ENCODE measurements at regions not wholly inside any gene's neighbourhood (a gene's known extent, or its start where the extent isn't known, plus 50 kb on each side); places are given as distances from the start of the nearest gene placed in this dataset.

- DNase-seq (ENCODE audit: low spot score) = no peak
These were observed 215.6 kb downstream of the PIK3R1 start for GRCh38 chr5:68431186-68431585.

- no peak for DNase-seq (ENCODE audit: low spot score)
These were observed 216.2 kb downstream of the PIK3R1 start for GRCh38 chr5:68431601-68432337.

DNA sequence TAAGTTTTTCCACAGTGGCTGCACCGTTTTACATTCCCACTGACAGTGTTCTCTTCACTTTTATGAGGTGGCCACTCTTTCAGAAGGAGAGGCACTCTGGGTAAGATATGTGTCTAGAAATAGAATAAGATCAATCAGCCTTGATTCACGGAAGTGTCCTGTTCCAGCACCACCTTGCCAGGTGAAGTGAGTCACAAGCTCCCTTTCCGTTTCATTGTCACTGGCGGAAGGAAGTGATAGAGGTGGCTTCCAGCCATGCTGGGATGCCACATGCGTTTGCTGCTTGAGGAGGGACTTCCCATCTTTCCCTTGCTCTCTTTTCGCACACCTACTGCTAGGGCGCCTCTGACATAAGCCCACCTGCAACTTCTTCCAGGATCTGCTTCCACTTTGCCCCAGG lies 217.1 kb downstream of the PIK3R1 start:
- DNase-seq (ENCODE audit: low spot score) = no peak

DNA sequence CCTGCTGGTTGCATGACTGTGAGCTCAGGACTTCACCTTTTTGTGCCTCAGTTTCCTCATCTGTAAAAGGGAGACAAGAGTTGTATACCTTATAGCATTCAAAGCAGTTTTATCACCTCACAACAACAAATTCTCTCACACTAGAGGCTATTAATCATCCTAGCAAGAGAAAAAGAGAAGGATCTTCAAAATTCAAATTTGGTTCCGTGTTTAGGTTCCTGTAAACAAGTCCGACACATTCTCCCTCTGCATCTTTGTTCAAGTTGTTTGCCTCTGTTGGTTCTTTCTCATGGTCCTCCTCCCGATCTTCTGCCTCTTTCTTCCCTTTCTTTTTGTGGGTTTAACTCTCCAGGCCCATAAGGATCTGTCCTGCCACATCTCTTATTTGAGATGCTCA lies 218.0 kb downstream of the PIK3R1 start:
- no peak for DNase-seq (ENCODE audit: low spot score)

GRCh38 chr5:68433923-68434879 lies 218.6 kb downstream of the PIK3R1 start:
- peak; percentile 98 for DNase-seq (ENCODE audit: low spot score)

DNA sequence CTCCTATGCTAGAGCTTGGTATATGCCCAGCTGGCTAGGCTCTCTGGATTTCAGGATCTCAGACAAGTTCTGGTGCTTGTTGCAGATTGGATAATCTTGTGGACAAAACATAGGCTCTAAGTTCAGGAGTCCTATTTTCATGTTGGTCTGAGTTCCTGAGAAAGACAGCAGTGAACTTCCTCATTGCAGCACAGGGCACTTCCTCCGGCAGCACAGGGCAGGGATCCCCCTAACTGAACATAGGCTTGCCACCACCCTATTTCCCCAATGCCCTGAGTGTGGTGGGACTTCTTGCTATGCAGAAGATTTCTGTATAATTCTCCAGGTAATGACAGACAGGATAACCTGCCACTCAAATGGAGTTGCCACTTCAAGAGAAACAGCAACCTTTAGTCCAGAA lies 220.1 kb downstream of the PIK3R1 start:
- no peak for DNase-seq (ENCODE audit: low spot score)

DNA sequence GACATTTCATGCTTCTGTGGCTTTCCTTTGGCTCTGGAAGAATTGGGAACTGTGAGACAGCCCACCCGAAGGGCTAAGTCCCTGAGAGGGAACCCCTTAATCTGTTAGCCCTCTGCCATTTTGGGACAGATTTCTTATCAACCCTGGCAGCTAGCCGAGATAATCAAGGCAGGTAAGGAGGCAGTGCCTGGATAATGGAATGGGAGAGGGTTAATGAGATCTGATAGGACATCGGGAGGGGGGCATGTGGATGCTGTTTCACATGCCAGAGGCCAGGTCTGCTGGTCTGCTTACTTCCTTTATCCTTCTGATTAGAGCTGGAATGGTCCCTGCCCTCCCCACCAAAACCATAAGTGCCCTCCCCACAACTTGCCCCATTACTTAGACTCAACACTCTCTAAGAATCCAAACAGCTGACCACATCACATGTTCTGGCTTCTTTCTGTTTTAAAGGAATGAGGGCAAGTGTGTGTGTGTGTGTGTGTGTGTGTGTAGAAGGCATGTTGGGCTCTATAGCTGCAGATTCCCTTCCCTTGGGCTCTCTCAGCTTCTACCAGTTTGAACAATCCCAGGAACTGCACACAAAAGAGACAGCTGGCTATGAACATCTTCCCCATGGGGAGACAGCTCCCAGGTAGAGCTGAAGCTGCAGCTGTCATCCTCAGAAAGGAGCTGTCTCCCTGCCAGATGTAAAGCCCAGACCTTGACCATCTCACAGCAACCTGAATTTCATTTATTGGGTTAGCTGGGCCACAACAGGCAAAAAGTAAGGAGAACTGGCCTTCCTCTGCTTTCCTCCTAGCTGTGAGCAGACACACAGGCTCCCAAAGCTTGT lies 221.3 kb downstream of the PIK3R1 start:
- DNase-seq (ENCODE audit: low spot score) = peak; percentile 39

GRCh38 chr5:68438876-68439275 lies 223.3 kb downstream of the PIK3R1 start:
- no peak for DNase-seq (ENCODE audit: low spot score)

- DNase-seq (ENCODE audit: low spot score) = no peak
These were observed 224.7 kb downstream of the PIK3R1 start for GRCh38 chr5:68440245-68440644.

DNA sequence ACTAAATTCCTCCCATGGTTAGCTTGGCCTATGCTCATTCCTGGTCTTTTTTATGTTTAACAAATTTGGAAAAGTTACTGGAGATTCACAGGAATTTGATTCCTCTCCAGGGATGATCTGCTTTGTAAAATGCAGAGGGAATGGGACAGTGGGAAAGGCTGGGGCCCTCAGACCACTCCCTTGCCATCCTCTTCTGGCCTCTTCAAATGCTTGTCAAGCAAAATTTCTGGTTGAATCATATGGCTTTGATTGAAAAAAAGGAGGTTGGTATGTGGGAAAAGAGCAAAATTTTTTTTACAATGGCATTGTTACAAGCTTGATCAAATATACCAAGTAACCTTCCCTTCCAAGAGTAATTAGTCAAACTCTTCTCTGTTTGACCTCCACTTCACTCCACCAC lies 225.1 kb downstream of the PIK3R1 start:
- no peak for DNase-seq (ENCODE audit: low spot score)

- DNase-seq (ENCODE audit: low spot score) = no peak
These were observed 225.9 kb downstream of the PIK3R1 start for GRCh38 chr5:68441309-68442073.

GRCh38 chr5:68443091-68443490 lies 227.5 kb downstream of the PIK3R1 start:
- DNase-seq (ENCODE audit: low spot score) = no peak

DNA sequence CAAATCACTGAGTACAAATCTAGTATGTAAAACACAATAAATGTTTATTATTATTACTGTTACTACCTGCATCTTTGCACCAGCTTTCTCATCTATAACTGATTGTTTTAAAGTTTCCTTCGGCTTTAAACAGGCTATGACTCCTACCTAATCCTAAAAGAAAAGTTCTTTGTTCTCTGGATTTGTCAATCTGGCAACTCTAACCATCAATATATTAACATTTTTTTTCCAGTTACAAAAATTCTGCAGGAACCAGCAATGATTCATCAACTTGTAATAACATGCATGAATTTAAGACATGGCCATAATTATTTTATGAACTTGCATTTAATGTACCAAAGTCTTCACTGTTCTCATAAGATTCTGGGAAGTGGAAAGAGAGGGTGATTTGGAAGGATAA lies 228.5 kb downstream of the PIK3R1 start:
- no peak for DNase-seq (ENCODE audit: low spot score)

DNA sequence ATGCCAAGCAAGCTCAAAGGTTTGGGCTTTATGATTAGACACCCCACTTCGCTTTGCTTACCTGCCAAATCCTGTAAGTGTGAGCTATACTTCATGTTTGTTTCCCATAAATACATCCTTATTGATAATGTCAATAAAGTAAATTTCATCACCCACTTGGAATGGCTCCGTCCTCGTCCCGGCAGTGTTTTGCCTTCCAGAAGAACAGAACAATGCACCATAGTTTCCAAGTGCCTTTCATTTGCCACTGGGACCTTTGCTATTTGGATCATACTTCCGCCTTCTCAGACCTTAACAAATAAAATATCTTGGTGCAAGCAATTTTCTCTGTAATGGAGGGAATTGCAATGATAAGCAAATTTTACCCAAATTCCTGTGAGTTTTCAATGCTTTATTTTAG lies 229.3 kb downstream of the PIK3R1 start:
- no peak for DNase-seq (ENCODE audit: low spot score)

DNA sequence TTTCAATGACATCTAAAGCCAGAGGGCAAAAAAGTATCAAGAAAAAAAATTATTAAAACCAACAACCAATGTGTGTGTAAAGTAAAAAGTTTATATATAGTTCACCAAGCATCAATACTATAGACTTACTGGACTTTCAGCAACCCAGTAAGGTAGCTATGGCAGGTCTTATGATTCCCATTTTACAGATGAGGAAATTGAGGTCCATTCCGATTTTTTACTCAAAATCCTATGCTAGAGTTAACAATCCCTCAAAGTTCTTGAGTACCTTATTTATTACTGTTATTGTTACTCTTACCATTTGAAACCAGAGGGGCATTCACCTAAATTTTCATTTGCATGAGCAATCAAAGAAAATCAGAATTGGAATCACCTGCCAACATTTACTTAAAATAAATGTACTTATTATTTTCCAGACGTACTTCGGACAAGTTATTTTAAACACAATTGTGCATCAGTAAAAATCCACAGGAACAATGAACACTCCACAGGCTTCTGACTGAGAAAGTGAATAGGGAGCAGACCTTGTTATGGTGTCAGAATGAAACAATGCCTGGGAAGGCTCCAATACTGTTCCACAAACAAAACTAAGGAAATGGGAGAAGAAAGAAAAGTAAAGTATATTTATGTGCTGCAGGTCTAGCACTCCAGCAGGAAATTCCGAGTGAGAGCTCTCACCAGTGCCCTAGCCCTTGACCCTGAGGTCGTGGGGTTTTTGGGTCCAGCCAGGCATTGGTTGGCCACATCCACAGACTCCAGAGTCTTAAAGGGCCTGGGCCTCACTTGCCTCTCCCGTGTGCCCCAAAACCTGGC lies 229.9 kb downstream of the PIK3R1 start:
- DNase-seq (ENCODE audit: low spot score) = no peak

GRCh38 chr5:68446070-68446357 lies 230.5 kb downstream of the PIK3R1 start:
- DNase-seq (ENCODE audit: low spot score) = no peak

- no peak for DNase-seq (ENCODE audit: low spot score)
These were observed 230.9 kb downstream of the PIK3R1 start for GRCh38 chr5:68446487-68446894.

DNA sequence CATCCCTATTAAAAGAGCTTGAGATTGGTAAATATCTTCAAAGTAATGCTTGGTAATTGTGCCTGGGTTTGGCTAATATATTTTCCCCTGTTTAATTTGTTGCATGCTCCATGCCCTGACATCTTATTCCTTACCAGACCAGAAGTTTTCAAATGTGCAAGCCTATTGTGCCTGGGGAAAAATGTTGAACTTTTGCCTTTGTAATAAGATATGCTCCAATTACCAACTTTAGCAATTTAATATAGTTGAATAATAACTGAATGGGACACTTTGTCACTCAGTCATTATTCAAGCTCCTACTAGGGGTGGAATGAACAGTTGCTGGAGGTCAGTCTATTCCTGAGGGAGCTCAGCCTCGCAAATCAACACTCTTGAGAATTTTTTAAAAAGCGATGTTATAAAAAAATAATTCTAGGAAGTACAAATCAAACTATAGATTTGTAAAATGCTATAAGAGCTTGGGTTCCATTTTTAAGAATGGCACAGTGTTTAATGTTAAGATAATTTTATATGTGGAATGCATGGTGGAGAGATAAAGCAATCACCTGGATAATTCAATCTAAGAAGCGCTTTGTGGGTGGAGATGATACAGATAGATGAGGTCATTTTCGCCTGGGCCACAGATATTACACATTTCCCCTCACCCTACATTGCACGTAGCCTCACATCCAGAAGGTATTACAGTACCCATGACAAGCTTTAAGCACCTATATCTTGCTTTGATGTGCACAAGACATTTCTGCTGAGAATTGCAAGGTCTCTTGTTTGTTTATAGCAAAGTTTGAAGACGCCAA lies 231.8 kb downstream of the PIK3R1 start:
- DNase-seq (ENCODE audit: low spot score) = no peak

- peak; percentile 8 for DNase-seq (ENCODE audit: low spot score)
These were observed 233.8 kb downstream of the PIK3R1 start for GRCh38 chr5:68449380-68449779.

Measured in H4 (cell line).